ENCODE measurements at regions not wholly inside any gene's neighbourhood (a gene's known extent, or its start where the extent isn't known, plus 50 kb on each side); places are given as distances from the start of the nearest gene placed in this dataset.
A peak's percentile ranks its signal among the peaks of the same experiment; 100 is the strongest.

GRCh38 chr11:109749476-109749875 lies 327.5 kb downstream of the C11orf87 start:
- DNase-seq (ENCODE audit: low spot score), result no peak

GRCh38 chr11:109750964-109751363 lies 329.0 kb downstream of the C11orf87 start:
- no peak for DNase-seq (ENCODE audit: low spot score)

- no peak for DNase-seq (ENCODE audit: low spot score)
Observed at GRCh38 chr11:109752212-109752825, 330.3 kb downstream of the C11orf87 start.

- no peak for DNase-seq (ENCODE audit: low spot score)
Observed at GRCh38 chr11:109756521-109756920, 334.5 kb downstream of the C11orf87 start.

- no peak for DNase-seq (ENCODE audit: low spot score)
Observed at GRCh38 chr11:109756951-109757350, 335.0 kb downstream of the C11orf87 start.

GRCh38 chr11:109762546-109762945 lies 330.6 kb upstream of the ZC3H12C start:
- no peak for DNase-seq (ENCODE audit: low spot score)

- DNase-seq (ENCODE audit: low spot score), result no peak
Observed at GRCh38 chr11:109765709-109766311, 327.4 kb upstream of the ZC3H12C start.

- no peak for DNase-seq (ENCODE audit: low spot score)
Observed at GRCh38 chr11:109769858-109770257, 323.3 kb upstream of the ZC3H12C start.

GRCh38 chr11:109770323-109770722 lies 322.9 kb upstream of the ZC3H12C start:
- no peak for DNase-seq (ENCODE audit: low spot score)

- DNase-seq (ENCODE audit: low spot score), result no peak
Observed at GRCh38 chr11:109772892-109773291, 320.3 kb upstream of the ZC3H12C start.

GRCh38 chr11:109775686-109776085 lies 317.5 kb upstream of the ZC3H12C start:
- no peak for DNase-seq (ENCODE audit: low spot score)

GRCh38 chr11:109783014-109783413 lies 310.2 kb upstream of the ZC3H12C start:
- no peak for DNase-seq (ENCODE audit: low spot score)

GRCh38 chr11:109783840-109784239 lies 309.4 kb upstream of the ZC3H12C start:
- no peak for DNase-seq (ENCODE audit: low spot score)

- DNase-seq (ENCODE audit: low spot score), result no peak
Observed at GRCh38 chr11:109784536-109784935, 308.7 kb upstream of the ZC3H12C start.

GRCh38 chr11:109785198-109785597 lies 308.0 kb upstream of the ZC3H12C start:
- DNase-seq (ENCODE audit: low spot score), result no peak

GRCh38 chr11:109785714-109786113 lies 307.5 kb upstream of the ZC3H12C start:
- no peak for DNase-seq (ENCODE audit: low spot score)

GRCh38 chr11:109788948-109789490 lies 304.2 kb upstream of the ZC3H12C start:
- DNase-seq (ENCODE audit: low spot score), result no peak

GRCh38 chr11:109789901-109790300 lies 303.3 kb upstream of the ZC3H12C start:
- DNase-seq (ENCODE audit: low spot score), result no peak

GRCh38 chr11:109791337-109791736 lies 301.9 kb upstream of the ZC3H12C start:
- DNase-seq (ENCODE audit: low spot score), result no peak

- DNase-seq (ENCODE audit: low spot score), result peak; percentile 1
Observed at GRCh38 chr11:109794501-109794900, 298.7 kb upstream of the ZC3H12C start.

GRCh38 chr11:109795234-109795633 lies 298.0 kb upstream of the ZC3H12C start:
- no peak for DNase-seq (ENCODE audit: low spot score)

- DNase-seq (ENCODE audit: low spot score), result no peak
Observed at GRCh38 chr11:109796253-109796652, 296.9 kb upstream of the ZC3H12C start.

GRCh38 chr11:109798521-109798920 lies 294.7 kb upstream of the ZC3H12C start:
- DNase-seq (ENCODE audit: low spot score), result no peak

- DNase-seq (ENCODE audit: low spot score), result no peak
Observed at GRCh38 chr11:109799604-109800003, 293.6 kb upstream of the ZC3H12C start.
